Astrocyte (in vitro differentiated cells and primary cell): ENCODE measurements at regions not wholly inside any gene's neighbourhood (a gene's known extent, or its start where the extent isn't known, plus 50 kb on each side); places are given as distances from the start of the nearest gene placed in this dataset.

Experiments
- CTCF ChIP-seq: IDR thresholded peaks from 2 replicates; pipeline ENCODE4 v1.5.1; 2011; ENCODE audit warnings: low read depth, mild to moderate bottlenecking, inconsistent platforms, low read length, moderate library complexity; ENCODE audit not compliant: insufficient read depth
- EZH2 ChIP-seq: IDR thresholded peaks from 2 replicates; pipeline ENCODE4 v1.6.1; 2012; ENCODE audit warnings: mild to moderate bottlenecking, low read length, inconsistent platforms; ENCODE audit not compliant: insufficient read depth

GRCh38 chr9:11868795-11869194 is 824.4 kb upstream of the TYRP1 start:
- no peak for TF ChIP-seq CTCF
- TF ChIP-seq EZH2, result no peak
